Adrenal gland (tissue), 9 donors: ENCODE measurements at regions not wholly inside any gene's neighbourhood (a gene's known extent, or its start where the extent isn't known, plus 50 kb on each side); places are given as distances from the start of the nearest gene placed in this dataset.
"Not testable (repeated sequence)": the region's sequence is repeated elsewhere in the genome, so short reads cannot be mapped to it uniquely, and the experiment has no call there.

Source experiments
- DNase-seq, 7 donors: peaks; one replicate each; pipeline ENCODE4 v3.0.0-alpha.2; 2019 to 2020
- H3K27ac ChIP-seq, 5 donors: fragments of 200-600 bp; sonication (generic) in 4 of 5; 1 replicate in 3 of 5; 2 replicates in 2 of 5; pipeline versions ENCODE4 v1.5.1 to v1.8.0; 2016 to 2020; ENCODE audit warnings: mild to moderate bottlenecking in 1 of 5
- H3K27me3 ChIP-seq: fragments of 200-600 bp; 2 replicates; pipeline ENCODE4 v1.8.0; 2021
- H3K36me3 ChIP-seq, 2 donors: fragments of 200-600 bp; replicated peaks in 1 of 2; 1 replicate in 1 of 2; 2 replicates in 1 of 2; pipeline versions ENCODE4 v1.5.1 to v1.8.0; 2018 to 2022
- H3K4me1 ChIP-seq, 2 donors: fragments of 200-600 bp; replicated peaks in 1 of 2; 1 replicate in 1 of 2; 2 replicates in 1 of 2; pipeline versions ENCODE4 v1.5.1 to v1.8.0; 2018 to 2021
- H3K4me3 ChIP-seq, 4 donors: fragments of 200-600 bp; sonication (generic) in 3 of 4; one replicate each; pipeline ENCODE4 v1.5.1; 2016 to 2018
- H3K9me3 ChIP-seq, 3 donors: fragments of 200-600 bp; sonication (generic) in 1 of 3; replicated peaks in 1 of 3; 1 replicate in 2 of 3; 2 replicates in 1 of 3; pipeline versions ENCODE4 v1.5.1 to v1.8.0; 2016 to 2021
- POLR2A ChIP-seq, 2 donors: fragments of 450-650 bp; IDR thresholded peaks; one replicate each; pipeline ENCODE4 v1.6.1; 2017; ENCODE audit warnings: antibody characterized with exemption in 2 of 2, mild to moderate bottlenecking in 2 of 2, moderate library complexity in 1 of 2
- WGBS, 4 donors: extraction: QIAGEN DNeasy Blood & Tissue Kit in 2 of 4; methylation state at CpG; one replicate each; pipeline versions ENCODE4 v1.1.5 to v1.1.7; 2013 to 2017; 5-methylcytosine and 5-hydroxymethylcytosine counted together
- intact Hi-C, 2 donors: fragments of 100-400 bp; cut with DNase I; formaldehyde crosslinking; loops; one replicate each; pipeline versions ENCODE4 v1.14.1 to v1.15.0; 2022 to 2023
- TF ChIP-seq, protein P1 (sequence below), 6 experiments: fragments of 450-650 bp in 4 of 6; fragments of 200-600 bp in 2 of 6; sonication (generic) in 1 of 6; IDR thresholded peaks; 1 replicate in 5 of 6; 2 replicates in 1 of 6; pipeline versions ENCODE4 v1.5.1 to v1.8.0; 2016 to 2021; ENCODE audit warnings: antibody characterized with exemption in 6 of 6, mild to moderate bottlenecking in 2 of 6, moderate library complexity in 1 of 6
- donor health status: healthy with polysubstance abuse.
- donor health status: Bipolar disorder and iron deficiency.
- donor health status: DM: yes; HTN: yes; CAD: no.
- donor health status: DM: no; HTN: no; CAD: no.
- donor health status: DM: no; HTN: no; CAD: no.

DNA sequence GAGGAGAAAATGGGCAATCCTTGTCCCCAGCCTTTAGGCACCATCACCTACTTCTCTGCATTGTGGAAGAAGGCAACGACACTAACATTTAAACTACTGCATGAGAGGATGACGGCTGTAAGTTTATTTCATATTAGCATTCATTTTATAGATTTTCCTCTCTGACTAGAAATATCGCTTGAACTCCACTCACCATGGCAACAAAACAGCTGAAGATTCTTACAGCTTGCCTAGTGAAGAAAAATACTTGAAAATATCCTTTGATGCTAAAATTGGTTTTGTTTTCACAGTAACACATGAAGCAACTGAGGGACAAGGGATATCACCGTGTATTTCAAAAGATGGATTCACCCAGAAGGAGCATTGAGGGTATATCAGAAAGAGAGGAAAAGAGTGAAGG, 284.3 kb downstream of the LIG4 start:
- intact Hi-C loops = no loop called here
- H3K4me3 ChIP-seq = no peak overlapping the region
- TF ChIP-seq, protein P1, sequence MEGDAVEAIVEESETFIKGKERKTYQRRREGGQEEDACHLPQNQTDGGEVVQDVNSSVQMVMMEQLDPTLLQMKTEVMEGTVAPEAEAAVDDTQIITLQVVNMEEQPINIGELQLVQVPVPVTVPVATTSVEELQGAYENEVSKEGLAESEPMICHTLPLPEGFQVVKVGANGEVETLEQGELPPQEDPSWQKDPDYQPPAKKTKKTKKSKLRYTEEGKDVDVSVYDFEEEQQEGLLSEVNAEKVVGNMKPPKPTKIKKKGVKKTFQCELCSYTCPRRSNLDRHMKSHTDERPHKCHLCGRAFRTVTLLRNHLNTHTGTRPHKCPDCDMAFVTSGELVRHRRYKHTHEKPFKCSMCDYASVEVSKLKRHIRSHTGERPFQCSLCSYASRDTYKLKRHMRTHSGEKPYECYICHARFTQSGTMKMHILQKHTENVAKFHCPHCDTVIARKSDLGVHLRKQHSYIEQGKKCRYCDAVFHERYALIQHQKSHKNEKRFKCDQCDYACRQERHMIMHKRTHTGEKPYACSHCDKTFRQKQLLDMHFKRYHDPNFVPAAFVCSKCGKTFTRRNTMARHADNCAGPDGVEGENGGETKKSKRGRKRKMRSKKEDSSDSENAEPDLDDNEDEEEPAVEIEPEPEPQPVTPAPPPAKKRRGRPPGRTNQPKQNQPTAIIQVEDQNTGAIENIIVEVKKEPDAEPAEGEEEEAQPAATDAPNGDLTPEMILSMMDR (IDR thresholded peaks at IDR 0.05) = no peak
- no peak for TF ChIP-seq POLR2A (IDR thresholded peaks at IDR 0.05)
- 63 to 67% (median 65%) methylated on average over 4 of the region's 4 CpGs for WGBS, 4 donors
- no peak overlapping the region for H3K27ac ChIP-seq
- no peaks in the 10 kb centered on the region for H3K27me3 ChIP-seq
- DNase-seq = no peak
- no peaks in the 10 kb centered on the region for H3K4me1 ChIP-seq
- H3K36me3 ChIP-seq = no peaks in the 10 kb centered on the region
- no peaks in the 10 kb centered on the region for H3K9me3 ChIP-seq

DNA sequence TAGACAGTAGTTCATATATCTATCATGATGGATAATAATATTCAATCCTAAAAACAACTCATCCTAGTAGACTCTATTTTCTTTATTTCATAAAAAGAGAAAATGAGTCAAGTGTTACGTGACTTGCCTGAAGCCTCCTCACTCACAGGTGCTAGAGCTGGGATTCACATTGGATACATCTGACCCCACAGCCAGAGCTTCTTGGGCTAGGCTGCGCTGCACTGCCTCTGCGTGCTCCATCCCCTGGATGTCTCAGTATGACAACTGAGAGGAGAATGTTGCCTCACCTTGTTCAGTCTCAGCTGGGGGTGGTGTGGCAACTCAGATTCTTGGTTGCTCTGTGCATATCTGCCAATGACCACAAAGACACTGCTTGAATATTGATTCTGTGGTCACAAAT, 286.6 kb downstream of the LIG4 start:
- WGBS, 4 donors = 80 to 86% (median 84%) methylated on average over 3 of the region's 3 CpGs

DNA sequence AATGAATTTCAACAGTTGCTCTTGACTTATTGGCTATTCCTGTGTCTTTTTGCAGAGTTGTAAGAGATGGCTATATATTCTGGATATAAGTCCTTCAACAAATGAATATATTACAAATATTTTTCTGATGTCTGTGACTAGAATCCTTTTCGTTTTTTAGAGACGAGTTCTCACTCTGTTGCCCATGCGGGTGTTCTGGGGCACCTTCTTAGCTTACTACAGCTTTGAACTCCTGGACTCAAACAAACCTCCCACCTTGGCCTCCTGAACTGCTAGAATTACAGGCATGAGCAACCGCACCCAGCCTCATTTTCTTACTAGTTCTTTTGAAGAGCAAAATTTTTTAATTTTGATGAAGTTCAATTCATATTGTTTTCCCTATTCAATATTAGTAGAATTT, 287.8 kb downstream of the LIG4 start:
- no peak for TF ChIP-seq POLR2A (IDR thresholded peaks at IDR 0.05)
- TF ChIP-seq, protein P1 (IDR thresholded peaks at IDR 0.05) = no peak
- Histone ChIP-seq H3K4me1 (no peaks in the 10 kb centered on the region), H3K27ac (no peak overlapping the region), H3K4me3 (no peak overlapping the region), H3K27me3 (no peaks in the 10 kb centered on the region), H3K9me3 (no peaks in the 10 kb centered on the region), H3K36me3 (no peaks in the 10 kb centered on the region)
- 75 to 83% (median 79%) methylated on average over 4 of the region's 4 CpGs for WGBS, 4 donors
- DNase-seq = no peak
- intact Hi-C loops = no loop called here

More for the DNA sequence above, 286.6 kb downstream of the LIG4 start:
- DNase-seq = no peak
- Histone ChIP-seq H3K36me3 (no peaks in the 10 kb centered on the region), H3K4me3 (no peak overlapping the region), H3K27ac (no peak overlapping the region), H3K9me3 (no peaks in the 10 kb centered on the region), H3K27me3 (no peaks in the 10 kb centered on the region), H3K4me1 (no peaks in the 10 kb centered on the region)
- no peak for TF ChIP-seq POLR2A (IDR thresholded peaks at IDR 0.05)
- TF ChIP-seq, protein P1 (IDR thresholded peaks at IDR 0.05) = no peak
- intact Hi-C loops = no loop called here

DNA sequence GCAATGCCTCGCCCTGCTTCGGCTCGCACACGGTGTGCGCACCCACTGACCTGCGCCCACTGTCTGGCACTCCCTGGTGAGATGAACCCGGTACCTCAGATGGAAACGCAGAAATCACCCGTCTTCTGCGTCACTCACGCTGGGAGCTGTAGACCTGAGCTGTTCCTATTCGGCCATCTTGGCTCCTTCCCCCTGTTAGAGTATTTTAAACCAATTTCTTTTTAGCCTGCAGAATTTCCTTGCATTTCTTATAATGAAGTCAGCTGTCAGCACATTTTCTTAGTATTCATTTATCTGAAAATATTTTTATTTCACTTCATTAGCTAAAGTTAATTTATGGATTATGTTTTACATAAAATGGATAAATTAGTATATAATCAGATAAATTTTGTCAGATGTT, 288.8 kb downstream of the LIG4 start:
- H3K27me3 ChIP-seq, intact Hi-C loops, H3K4me1 ChIP-seq, H3K9me3 ChIP-seq, DNase-seq, H3K36me3 ChIP-seq, H3K4me3 ChIP-seq, H3K27ac ChIP-seq: not testable (repeated sequence)
- WGBS, 4 donors = 65 to 89% (median 67%) methylated on average over 2 to 12 of the region's 12 CpGs

DNA sequence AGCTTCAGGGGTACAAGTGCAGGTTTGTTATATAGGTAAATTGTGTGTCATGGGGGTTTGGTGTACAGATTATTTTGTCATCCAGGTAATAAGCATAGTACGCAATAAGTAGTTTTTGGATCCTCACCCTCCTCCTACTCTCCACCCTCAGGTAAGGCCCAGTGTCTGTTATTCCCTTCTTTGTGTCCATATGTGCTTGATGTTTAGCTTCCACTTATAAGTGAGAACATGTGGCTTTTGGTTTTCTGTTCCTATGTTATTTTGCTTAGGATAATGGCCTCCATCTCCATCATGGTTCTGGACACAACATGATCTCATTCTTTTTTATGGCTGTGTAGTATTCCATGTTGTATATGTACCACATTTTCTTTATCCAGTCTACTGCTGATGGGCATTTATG, 298.4 kb downstream of the LIG4 start:
- H3K36me3 ChIP-seq, H3K9me3 ChIP-seq, intact Hi-C loops, H3K27me3 ChIP-seq, H3K27ac ChIP-seq, H3K4me3 ChIP-seq, H3K4me1 ChIP-seq, DNase-seq: not testable (repeated sequence)
- 0% methylated on average over 1 of the region's 1 CpG; no CpG with 5 or more reads in 1 of the 4 donors for WGBS, 4 donors
